ENCODE measurements at regions not wholly inside any gene's neighbourhood (a gene's known extent, or its start where the extent isn't known, plus 50 kb on each side); places are given as distances from the start of the nearest gene placed in this dataset.

DNA sequence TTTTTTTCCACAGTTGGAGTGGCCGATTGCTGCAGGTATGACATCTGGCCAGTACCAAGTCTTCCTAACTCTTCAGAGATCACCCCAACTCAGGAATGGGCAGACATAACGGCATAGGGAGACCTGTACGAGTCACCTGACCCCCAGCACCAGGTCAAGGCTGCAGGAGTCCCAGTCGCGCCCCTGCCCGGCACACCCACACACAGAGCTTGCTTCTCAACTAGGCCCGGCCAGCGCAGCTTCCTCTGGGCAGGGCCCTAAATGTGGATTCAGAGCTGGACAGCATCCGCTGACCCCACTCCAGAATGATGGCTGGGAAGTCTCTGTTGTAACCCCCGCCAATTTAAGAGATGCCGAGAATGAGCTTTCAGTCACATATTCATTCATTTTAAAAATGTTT, 58.8 kb upstream of the CLDN14 start:
- no peaks in the 10 kb centered on the region for H3K36me3 Mint-ChIP-seq (ENCODE audit: insufficient read depth, unreplicated experiment)
- no peak overlapping the region for H3K27ac Mint-ChIP-seq (ENCODE audit: unreplicated experiment)
- DNase-seq, result no peak
- CTCF ChIA-PET, result no interaction called here
- H3K27me3 Mint-ChIP-seq (ENCODE audit: unreplicated experiment), result peaks cover 11% of the 10 kb centered on the region
- H3K4me1 Mint-ChIP-seq (ENCODE audit: low read depth, unreplicated experiment), result no peaks in the 10 kb centered on the region
- no TSS peak for BruUV-seq (replicated peaks)
- H3K9me3 Mint-ChIP-seq (ENCODE audit: low read depth, unreplicated experiment), result no peaks in the 10 kb centered on the region
- no peak overlapping the region for H3K4me3 Mint-ChIP-seq (ENCODE audit: low read depth, unreplicated experiment)
- intact Hi-C loops (cut with micrococcal nuclease; ENCODE audit: unreplicated experiment), result no loop called here
- TF ChIP-seq, protein P1, sequence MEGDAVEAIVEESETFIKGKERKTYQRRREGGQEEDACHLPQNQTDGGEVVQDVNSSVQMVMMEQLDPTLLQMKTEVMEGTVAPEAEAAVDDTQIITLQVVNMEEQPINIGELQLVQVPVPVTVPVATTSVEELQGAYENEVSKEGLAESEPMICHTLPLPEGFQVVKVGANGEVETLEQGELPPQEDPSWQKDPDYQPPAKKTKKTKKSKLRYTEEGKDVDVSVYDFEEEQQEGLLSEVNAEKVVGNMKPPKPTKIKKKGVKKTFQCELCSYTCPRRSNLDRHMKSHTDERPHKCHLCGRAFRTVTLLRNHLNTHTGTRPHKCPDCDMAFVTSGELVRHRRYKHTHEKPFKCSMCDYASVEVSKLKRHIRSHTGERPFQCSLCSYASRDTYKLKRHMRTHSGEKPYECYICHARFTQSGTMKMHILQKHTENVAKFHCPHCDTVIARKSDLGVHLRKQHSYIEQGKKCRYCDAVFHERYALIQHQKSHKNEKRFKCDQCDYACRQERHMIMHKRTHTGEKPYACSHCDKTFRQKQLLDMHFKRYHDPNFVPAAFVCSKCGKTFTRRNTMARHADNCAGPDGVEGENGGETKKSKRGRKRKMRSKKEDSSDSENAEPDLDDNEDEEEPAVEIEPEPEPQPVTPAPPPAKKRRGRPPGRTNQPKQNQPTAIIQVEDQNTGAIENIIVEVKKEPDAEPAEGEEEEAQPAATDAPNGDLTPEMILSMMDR (IDR thresholded peaks at IDR 0.05; ENCODE audit: unreplicated experiment), result no peak

DNA sequence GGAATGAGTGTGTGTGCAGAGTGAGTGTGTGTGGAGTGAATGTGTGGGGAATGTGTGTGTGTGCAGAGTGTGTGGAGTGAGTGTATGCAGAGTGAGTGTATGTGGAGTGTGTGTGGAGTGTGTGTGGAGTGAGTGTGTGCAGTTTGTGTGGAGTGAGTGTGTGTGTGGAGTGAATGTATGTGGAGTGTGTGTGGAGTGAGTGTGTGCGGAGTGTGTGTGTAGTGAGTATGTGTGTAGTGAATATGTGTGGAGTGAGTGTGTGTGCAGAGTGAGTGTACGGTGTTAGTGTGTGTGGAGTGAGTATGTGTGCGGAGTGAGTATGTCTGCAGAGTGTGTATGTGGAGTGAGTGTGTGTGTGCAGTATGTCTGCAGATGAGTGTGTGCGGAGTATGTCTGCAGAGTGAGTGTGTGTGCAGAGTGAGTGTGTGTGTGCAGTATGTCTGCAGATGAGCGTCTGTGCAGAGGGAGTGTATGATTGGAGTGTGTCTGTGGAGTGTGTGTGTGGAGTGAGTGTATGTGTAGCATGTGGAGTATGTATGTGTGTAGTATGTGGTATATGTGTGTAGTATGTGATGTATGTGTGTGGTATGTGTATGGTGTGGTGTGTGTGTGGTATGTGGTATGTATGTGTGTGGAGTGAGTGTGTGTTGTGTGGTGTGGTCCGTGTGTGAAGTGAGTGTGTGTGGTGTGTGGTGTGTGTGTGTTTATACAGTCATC, 59.7 kb upstream of the CLDN14 start:
- Mint-ChIP-seq H3K27me3 (ENCODE audit: unreplicated experiment) (peaks cover 11% of the 10 kb centered on the region), H3K36me3 (ENCODE audit: insufficient read depth, unreplicated experiment) (no peaks in the 10 kb centered on the region), H3K4me3 (ENCODE audit: low read depth, unreplicated experiment) (no peak overlapping the region), H3K4me1 (ENCODE audit: low read depth, unreplicated experiment) (no peaks in the 10 kb centered on the region), H3K27ac (ENCODE audit: unreplicated experiment) (no peak overlapping the region), H3K9me3 (ENCODE audit: low read depth, unreplicated experiment) (no peaks in the 10 kb centered on the region)
- TF ChIP-seq, protein P1 (IDR thresholded peaks at IDR 0.05; ENCODE audit: unreplicated experiment), result no peak
- no TSS peak for BruUV-seq (replicated peaks)
- intact Hi-C loops (cut with micrococcal nuclease; ENCODE audit: unreplicated experiment), result no loop called here
- no peak for DNase-seq
- CTCF ChIA-PET, result no interaction called here

DNA sequence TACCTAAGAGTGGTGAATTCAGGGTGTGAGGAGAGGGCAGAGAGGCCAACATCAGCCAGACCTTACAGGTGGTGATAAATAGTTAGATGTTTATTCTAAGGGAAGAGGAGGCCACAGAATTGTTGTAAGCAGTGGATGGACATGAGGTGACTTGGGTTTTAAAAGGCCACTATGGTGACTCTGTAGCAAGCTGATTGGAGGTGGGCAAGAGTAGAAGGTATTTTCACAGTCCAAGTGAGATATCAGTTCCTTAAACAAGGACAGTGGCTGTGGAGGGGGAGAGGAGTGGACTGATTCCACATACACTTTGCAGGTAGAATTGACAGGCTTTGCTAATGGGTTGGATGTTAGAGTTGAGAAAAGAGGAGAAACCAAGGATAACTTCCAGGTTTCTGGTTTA, 60.8 kb upstream of the CLDN14 start:
- no peak for DNase-seq
- TF ChIP-seq, protein P1 (IDR thresholded peaks at IDR 0.05; ENCODE audit: unreplicated experiment), result no peak
- Mint-ChIP-seq H3K27ac (ENCODE audit: unreplicated experiment) (no peak overlapping the region), H3K27me3 (ENCODE audit: unreplicated experiment) (peaks cover 11% of the 10 kb centered on the region), H3K4me3 (ENCODE audit: low read depth, unreplicated experiment) (no peak overlapping the region), H3K9me3 (ENCODE audit: low read depth, unreplicated experiment) (no peaks in the 10 kb centered on the region), H3K36me3 (ENCODE audit: insufficient read depth, unreplicated experiment) (no peaks in the 10 kb centered on the region), H3K4me1 (ENCODE audit: low read depth, unreplicated experiment) (no peaks in the 10 kb centered on the region)
- no TSS peak for BruUV-seq (replicated peaks)
- CTCF ChIA-PET, result no interaction called here
- intact Hi-C loops (cut with micrococcal nuclease; ENCODE audit: unreplicated experiment), result no loop called here

DNA sequence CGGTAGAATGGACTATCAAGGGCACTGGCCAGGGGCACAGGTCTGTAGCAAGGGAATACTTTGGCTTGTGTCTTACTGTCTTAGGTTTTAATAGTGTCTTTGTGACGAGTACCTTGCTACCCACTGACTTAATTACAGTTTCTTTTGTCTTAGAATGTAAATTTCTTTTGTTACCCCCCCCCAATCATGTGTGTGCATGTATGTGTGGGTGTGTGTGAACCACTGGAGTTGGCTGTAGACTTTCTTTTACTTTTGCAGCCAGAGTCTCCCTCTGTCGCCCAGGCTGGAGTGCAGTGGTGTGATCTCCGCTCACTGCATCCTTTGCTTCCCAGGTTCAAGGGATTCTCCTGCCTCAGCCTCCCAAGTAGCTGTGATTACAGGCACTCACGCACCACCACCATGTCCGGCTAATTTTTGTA, 61.8 kb upstream of the CLDN14 start:
- Mint-ChIP-seq H3K9me3 (ENCODE audit: low read depth, unreplicated experiment) (no peaks in the 10 kb centered on the region), H3K27ac (ENCODE audit: unreplicated experiment) (no peak overlapping the region), H3K4me3 (ENCODE audit: low read depth, unreplicated experiment) (no peak overlapping the region), H3K27me3 (ENCODE audit: unreplicated experiment) (peaks cover 11% of the 10 kb centered on the region), H3K36me3 (ENCODE audit: insufficient read depth, unreplicated experiment) (no peaks in the 10 kb centered on the region), H3K4me1 (ENCODE audit: low read depth, unreplicated experiment) (no peaks in the 10 kb centered on the region)
- TF ChIP-seq, protein P1 (IDR thresholded peaks at IDR 0.05; ENCODE audit: unreplicated experiment), result no peak
- intact Hi-C loops (cut with micrococcal nuclease; ENCODE audit: unreplicated experiment), result no loop called here
- CTCF ChIA-PET, result no interaction called here
- no peak for DNase-seq
- BruUV-seq (replicated peaks), result no TSS peak

All from Calu3 (cell line).